ENCODE measurements at regions not wholly inside any gene's neighbourhood (a gene's known extent, or its start where the extent isn't known, plus 50 kb on each side); places are given as distances from the start of the nearest gene placed in this dataset.

DNA sequence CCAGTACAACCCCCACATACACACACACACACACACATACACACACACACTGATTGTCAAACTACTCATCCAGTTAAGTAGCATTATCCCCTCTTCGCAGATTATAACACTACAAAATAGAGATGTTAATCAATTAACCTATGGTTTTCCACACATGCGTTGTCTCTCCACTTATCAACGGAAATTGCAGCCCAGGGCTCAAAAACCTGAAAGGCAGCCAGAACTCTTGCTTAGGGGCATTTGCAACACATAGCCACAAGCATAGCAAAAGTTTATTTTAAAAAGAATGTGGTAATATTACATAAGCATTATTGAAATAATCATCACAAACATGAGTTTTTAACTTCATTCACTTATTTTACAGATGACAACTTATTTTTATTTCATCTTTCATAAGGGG, 265.8 kb downstream of the SLC16A7 start:
- Histone ChIP-seq H2AFZ (ENCODE audit: low read depth, low read length) (no peak overlapping the region), H3K4me1 (ENCODE audit: low read length) (no peaks in the 10 kb centered on the region), H3K36me3 (replicated peaks; ENCODE audit: low read depth, low read length) (no peaks in the 10 kb centered on the region), H3K27me3 (ENCODE audit: low read depth, low read length) (no peaks in the 10 kb centered on the region), H3K4me3 (ENCODE audit: low read length) (no peak overlapping the region), H4K20me1 (ENCODE audit: insufficient read depth, low read length) (no peaks in the 10 kb centered on the region), H3K4me2 (ENCODE audit: low read length) (no peak overlapping the region), H3K9me3 (ENCODE audit: insufficient read depth, low read length) (no peaks in the 10 kb centered on the region), H3K79me2 (ENCODE audit: low read length) (no peaks in the 10 kb centered on the region), H3K27ac (ENCODE audit: low read length) (no peak overlapping the region), H3K9ac (ENCODE audit: low read length) (no peak overlapping the region)
- TF ChIP-seq EZH2phosphoT487 (IDR thresholded peaks at IDR 0.05; ENCODE audit: low read depth) = no peak
- TF ChIP-seq, protein P1, sequence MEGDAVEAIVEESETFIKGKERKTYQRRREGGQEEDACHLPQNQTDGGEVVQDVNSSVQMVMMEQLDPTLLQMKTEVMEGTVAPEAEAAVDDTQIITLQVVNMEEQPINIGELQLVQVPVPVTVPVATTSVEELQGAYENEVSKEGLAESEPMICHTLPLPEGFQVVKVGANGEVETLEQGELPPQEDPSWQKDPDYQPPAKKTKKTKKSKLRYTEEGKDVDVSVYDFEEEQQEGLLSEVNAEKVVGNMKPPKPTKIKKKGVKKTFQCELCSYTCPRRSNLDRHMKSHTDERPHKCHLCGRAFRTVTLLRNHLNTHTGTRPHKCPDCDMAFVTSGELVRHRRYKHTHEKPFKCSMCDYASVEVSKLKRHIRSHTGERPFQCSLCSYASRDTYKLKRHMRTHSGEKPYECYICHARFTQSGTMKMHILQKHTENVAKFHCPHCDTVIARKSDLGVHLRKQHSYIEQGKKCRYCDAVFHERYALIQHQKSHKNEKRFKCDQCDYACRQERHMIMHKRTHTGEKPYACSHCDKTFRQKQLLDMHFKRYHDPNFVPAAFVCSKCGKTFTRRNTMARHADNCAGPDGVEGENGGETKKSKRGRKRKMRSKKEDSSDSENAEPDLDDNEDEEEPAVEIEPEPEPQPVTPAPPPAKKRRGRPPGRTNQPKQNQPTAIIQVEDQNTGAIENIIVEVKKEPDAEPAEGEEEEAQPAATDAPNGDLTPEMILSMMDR (IDR thresholded peaks at IDR 0.05; ENCODE audit: low read depth, low read length) = no peak

DNA sequence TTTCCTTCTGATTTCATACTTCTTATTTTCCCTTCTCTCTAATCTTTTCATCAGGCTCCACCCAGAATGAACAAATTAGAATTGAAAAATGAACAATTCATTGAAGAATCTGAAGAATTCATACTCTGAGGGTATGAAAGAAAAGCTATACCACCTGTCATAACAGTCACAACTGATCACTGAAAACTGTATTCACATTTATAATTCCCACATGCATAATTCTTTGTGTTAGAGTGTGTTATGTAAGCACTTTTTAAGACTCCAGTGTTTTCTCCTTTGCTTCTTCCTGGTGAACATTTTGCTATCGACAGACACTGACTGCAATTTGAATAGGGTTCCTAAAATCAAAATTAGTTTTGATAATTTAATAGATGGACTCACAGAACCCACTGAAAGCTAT, 271.2 kb downstream of the SLC16A7 start:
- TF ChIP-seq, protein P1 (IDR thresholded peaks at IDR 0.05; ENCODE audit: low read depth, low read length) = no peak
- no peak for TF ChIP-seq EZH2phosphoT487 (IDR thresholded peaks at IDR 0.05; ENCODE audit: low read depth)
- Histone ChIP-seq H3K9me3 (ENCODE audit: insufficient read depth, low read length) (no peaks in the 10 kb centered on the region), H3K79me2 (ENCODE audit: low read length) (no peaks in the 10 kb centered on the region), H3K9ac (ENCODE audit: low read length) (no peak overlapping the region), H3K4me2 (ENCODE audit: low read length) (no peak overlapping the region), H3K4me3 (ENCODE audit: low read length) (no peak overlapping the region), H3K27ac (ENCODE audit: low read length) (no peak overlapping the region), H3K4me1 (ENCODE audit: low read length) (no peaks in the 10 kb centered on the region), H3K27me3 (ENCODE audit: low read depth, low read length) (no peaks in the 10 kb centered on the region), H3K36me3 (replicated peaks; ENCODE audit: low read depth, low read length) (no peaks in the 10 kb centered on the region), H2AFZ (ENCODE audit: low read depth, low read length) (no peak overlapping the region), H4K20me1 (ENCODE audit: insufficient read depth, low read length) (no peaks in the 10 kb centered on the region)

DNA sequence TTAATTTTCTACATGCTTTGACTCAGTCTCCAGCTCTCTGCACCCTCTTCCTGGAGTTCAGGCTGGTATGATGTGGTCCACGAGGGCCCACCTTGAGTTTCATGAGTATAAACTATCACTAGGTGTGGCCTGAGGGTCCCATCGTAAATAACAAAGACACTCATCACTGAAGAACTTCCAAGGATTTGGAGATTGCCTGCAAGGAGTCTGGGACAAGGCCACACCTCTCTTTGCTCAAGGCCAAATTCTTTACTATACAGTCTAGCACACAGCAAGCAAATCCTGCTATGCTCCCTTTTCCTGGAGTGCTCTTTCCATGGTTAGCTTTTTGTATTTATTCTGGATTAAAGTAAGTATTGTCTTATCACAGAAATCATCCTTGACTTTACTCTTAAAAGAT, 271.9 kb downstream of the SLC16A7 start:
- Histone ChIP-seq H4K20me1 (ENCODE audit: insufficient read depth, low read length) (no peaks in the 10 kb centered on the region), H3K9ac (ENCODE audit: low read length) (no peak overlapping the region), H3K27me3 (ENCODE audit: low read depth, low read length) (no peaks in the 10 kb centered on the region), H3K27ac (ENCODE audit: low read length) (no peak overlapping the region), H3K4me3 (ENCODE audit: low read length) (no peak overlapping the region), H3K4me1 (ENCODE audit: low read length) (no peaks in the 10 kb centered on the region), H3K9me3 (ENCODE audit: insufficient read depth, low read length) (no peaks in the 10 kb centered on the region), H2AFZ (ENCODE audit: low read depth, low read length) (no peak overlapping the region), H3K36me3 (replicated peaks; ENCODE audit: low read depth, low read length) (peaks cover 2% of the 10 kb centered on the region), H3K79me2 (ENCODE audit: low read length) (no peaks in the 10 kb centered on the region), H3K4me2 (ENCODE audit: low read length) (no peak overlapping the region)
- TF ChIP-seq, protein P1 (IDR thresholded peaks at IDR 0.05; ENCODE audit: low read depth, low read length) = no peak
- TF ChIP-seq EZH2phosphoT487 (IDR thresholded peaks at IDR 0.05; ENCODE audit: low read depth) = no peak

DNA sequence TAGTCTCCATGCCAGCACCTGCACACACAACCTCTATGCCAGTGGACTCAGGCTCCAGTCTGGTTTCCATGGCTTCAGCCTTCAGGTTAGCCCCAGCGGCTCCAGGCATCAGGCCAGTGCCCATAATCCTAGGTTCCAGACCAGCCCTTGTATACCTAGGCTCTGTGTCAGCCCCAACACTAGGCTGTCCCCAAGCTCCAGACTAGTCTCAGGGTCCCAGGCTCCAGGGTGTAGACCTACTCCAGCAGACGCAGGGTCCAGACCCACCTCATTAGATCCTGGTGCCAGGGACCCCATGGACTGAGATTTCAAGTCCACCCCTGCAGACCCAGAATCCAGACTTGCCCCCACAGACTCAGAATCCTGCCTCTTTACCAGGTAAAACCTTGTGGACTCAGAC, 275.9 kb downstream of the SLC16A7 start:
- H4K20me1 ChIP-seq (ENCODE audit: insufficient read depth, low read length) = no peaks in the 10 kb centered on the region
- H3K4me3 ChIP-seq (ENCODE audit: low read length) = no peak overlapping the region
- peaks cover 6% of the 10 kb centered on the region for H3K4me1 ChIP-seq (ENCODE audit: low read length)
- H3K9me3 ChIP-seq (ENCODE audit: insufficient read depth, low read length) = no peaks in the 10 kb centered on the region
- TF ChIP-seq, protein P1 (IDR thresholded peaks at IDR 0.05; ENCODE audit: low read depth, low read length) = no peak
- TF ChIP-seq EZH2phosphoT487 (IDR thresholded peaks at IDR 0.05; ENCODE audit: low read depth) = no peak
- H2AFZ ChIP-seq (ENCODE audit: low read depth, low read length) = no peak overlapping the region
- H3K79me2 ChIP-seq (ENCODE audit: low read length) = no peaks in the 10 kb centered on the region
- H3K36me3 ChIP-seq (replicated peaks; ENCODE audit: low read depth, low read length) = peaks cover 2% of the 10 kb centered on the region
- H3K27ac ChIP-seq (ENCODE audit: low read length) = no peak overlapping the region
- H3K4me2 ChIP-seq (ENCODE audit: low read length) = no peak overlapping the region
- H3K27me3 ChIP-seq (ENCODE audit: low read depth, low read length) = no peaks in the 10 kb centered on the region
- H3K9ac ChIP-seq (ENCODE audit: low read length) = no peak overlapping the region

Measured in OCI-LY3 (cell line).